ENCODE measurements at regions not wholly inside any gene's neighbourhood (a gene's known extent, or its start where the extent isn't known, plus 50 kb on each side); places are given as distances from the start of the nearest gene placed in this dataset.

DNA sequence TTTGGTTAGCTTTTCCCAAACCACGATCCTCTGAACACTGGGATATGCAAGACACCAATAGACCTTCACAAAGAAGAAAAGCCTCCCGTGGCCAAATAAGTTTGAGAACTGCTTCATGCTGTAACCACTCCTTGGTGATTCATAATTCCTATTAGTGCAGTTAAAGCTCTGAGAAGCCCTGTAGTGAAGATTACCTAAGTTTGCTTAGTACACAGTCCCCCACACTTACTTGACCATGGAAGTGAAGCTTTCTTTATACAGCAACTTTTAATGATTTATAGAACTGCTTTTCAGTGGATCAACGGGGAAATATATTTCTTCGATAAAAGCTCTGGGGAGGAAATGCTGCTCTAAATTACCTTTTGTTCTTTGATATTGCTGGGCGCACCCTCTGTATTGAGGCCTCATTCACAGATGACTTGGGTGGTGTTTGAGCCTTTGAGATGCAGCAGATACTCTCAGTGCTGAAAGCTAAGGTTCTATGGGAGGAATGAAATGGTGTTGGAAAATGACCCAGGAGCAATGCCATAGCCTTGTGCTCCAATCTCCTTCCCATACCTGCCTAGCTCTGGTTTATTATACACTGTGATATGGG is 67.4 kb downstream of the CBLL2 start:
- TF ChIP-seq, protein P1, sequence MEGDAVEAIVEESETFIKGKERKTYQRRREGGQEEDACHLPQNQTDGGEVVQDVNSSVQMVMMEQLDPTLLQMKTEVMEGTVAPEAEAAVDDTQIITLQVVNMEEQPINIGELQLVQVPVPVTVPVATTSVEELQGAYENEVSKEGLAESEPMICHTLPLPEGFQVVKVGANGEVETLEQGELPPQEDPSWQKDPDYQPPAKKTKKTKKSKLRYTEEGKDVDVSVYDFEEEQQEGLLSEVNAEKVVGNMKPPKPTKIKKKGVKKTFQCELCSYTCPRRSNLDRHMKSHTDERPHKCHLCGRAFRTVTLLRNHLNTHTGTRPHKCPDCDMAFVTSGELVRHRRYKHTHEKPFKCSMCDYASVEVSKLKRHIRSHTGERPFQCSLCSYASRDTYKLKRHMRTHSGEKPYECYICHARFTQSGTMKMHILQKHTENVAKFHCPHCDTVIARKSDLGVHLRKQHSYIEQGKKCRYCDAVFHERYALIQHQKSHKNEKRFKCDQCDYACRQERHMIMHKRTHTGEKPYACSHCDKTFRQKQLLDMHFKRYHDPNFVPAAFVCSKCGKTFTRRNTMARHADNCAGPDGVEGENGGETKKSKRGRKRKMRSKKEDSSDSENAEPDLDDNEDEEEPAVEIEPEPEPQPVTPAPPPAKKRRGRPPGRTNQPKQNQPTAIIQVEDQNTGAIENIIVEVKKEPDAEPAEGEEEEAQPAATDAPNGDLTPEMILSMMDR (IDR thresholded peaks at IDR 0.05), result no peak
- TF ChIP-seq, protein P2, sequence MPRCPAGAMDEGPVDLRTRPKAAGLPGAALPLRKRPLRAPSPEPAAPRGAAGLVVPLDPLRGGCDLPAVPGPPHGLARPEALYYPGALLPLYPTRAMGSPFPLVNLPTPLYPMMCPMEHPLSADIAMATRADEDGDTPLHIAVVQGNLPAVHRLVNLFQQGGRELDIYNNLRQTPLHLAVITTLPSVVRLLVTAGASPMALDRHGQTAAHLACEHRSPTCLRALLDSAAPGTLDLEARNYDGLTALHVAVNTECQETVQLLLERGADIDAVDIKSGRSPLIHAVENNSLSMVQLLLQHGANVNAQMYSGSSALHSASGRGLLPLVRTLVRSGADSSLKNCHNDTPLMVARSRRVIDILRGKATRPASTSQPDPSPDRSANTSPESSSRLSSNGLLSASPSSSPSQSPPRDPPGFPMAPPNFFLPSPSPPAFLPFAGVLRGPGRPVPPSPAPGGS (IDR thresholded peaks at IDR 0.05), result no peak
- TF ChIP-seq CEBPB (IDR thresholded peaks at IDR 0.05) (no peak), POLR2A (IDR thresholded peaks at IDR 0.05; ENCODE audit: low read length) (no peak), ZSCAN20 (CRISPR knock-in tag; IDR thresholded peaks at IDR 0.05) (no peak), EP300 (IDR thresholded peaks at IDR 0.05) (no peak)
